NCI-H226 (cell line): ENCODE measurements at regions not wholly inside any gene's neighbourhood (a gene's known extent, or its start where the extent isn't known, plus 50 kb on each side); places are given as distances from the start of the nearest gene placed in this dataset.
"Not testable (repeated sequence)": the region's sequence is repeated elsewhere in the genome, so short reads cannot be mapped to it uniquely, and the experiment has no call there.

ENCODE experiments used
- DNase-seq: peaks from one replicate; pipeline ENCODE4 v3.0.0-alpha.2; 2015

GRCh38 chr7:25603427-25603740, 375.1 kb upstream of the NPVF start:
- not testable (repeated sequence) for DNase-seq

- no peak for DNase-seq
Measured at GRCh38 chr7:25611196-25611595, 382.9 kb upstream of the NPVF start.

DNA sequence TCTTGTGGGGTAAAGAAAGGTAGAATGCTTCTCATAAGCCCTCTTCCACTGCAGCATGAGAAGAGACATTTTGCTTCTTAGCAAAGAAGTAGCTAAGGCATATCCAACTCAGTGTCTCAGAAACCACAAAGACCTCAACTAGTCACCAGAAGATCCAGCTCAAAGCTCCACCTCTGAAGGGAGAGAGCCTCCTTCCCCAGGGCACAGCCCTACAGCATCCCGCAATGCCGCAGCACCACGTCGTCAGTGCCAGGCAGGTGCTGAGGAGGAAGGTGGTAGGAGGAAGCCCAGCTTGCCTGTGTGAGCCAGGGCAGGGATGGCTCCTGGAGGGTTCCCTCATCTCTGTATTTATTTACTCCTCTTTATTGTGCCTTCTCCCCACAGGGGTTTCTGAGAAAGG, 385.6 kb upstream of the NPVF start:
- no peak for DNase-seq

DNA sequence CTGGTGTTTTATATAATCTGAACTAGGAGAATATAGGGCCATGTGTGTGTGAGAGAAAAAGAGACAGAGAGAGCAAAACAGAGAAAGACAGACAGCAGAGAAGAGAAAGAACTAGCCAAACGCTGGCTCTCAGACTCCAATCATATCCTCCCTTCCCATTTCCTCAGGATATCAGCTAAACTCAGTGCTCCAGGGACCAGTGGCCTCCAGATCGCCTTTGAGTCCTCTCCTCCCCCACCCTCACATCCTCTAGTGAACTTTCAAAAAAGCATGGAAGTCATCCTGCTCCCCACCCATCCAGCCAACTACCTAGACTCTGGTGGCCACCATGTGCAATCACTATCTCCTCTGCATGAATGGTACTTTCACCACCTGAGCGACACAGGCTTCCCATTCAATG, 386.1 kb upstream of the NPVF start:
- no peak for DNase-seq

- no peak for DNase-seq
Measured at GRCh38 chr7:25615003-25615402, 386.7 kb upstream of the NPVF start.

DNA sequence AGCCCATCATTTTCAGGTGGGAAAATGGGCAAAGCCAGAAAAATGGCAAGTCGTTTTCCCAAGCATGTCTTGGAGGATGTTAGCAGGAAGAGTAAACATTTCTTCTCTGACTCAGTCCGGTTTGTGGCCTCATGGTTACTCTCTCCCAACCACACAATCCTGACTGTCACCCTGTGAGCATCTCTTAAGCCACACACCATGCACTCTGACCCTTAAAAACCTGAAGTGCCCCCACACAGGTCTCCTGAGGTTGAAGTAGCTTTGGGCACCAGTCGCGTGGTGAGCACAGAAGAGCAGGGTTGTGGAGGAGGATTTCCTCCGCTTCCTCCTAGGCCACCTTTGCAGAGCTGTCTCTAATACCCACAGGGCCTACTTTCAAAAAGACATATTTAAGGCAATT, 387.3 kb upstream of the NPVF start:
- no peak for DNase-seq

GRCh38 chr7:25617214-25617613, 388.9 kb upstream of the NPVF start:
- no peak for DNase-seq

DNA sequence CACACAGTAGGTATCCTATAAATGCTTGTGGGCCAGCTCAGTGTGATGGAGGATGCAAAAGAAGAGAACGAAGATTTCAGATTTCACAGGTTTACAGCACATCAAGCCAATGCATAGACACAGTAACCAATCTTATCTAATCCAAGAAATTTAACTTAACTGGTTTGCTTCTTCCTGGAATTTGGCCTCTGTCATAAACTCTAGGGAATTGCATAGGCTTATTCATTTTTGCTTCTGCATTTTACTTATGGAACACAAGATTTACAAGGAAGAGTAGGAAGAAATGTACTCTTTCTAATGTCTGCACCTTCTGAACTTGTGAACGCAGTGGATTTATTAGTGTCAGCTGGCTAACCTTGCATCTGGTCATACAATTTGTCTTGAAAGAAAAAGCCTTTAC, 389.4 kb upstream of the NPVF start:
- no peak for DNase-seq

- DNase-seq = no peak
Measured at GRCh38 chr7:25619381-25619780, 391.1 kb upstream of the NPVF start.

DNA sequence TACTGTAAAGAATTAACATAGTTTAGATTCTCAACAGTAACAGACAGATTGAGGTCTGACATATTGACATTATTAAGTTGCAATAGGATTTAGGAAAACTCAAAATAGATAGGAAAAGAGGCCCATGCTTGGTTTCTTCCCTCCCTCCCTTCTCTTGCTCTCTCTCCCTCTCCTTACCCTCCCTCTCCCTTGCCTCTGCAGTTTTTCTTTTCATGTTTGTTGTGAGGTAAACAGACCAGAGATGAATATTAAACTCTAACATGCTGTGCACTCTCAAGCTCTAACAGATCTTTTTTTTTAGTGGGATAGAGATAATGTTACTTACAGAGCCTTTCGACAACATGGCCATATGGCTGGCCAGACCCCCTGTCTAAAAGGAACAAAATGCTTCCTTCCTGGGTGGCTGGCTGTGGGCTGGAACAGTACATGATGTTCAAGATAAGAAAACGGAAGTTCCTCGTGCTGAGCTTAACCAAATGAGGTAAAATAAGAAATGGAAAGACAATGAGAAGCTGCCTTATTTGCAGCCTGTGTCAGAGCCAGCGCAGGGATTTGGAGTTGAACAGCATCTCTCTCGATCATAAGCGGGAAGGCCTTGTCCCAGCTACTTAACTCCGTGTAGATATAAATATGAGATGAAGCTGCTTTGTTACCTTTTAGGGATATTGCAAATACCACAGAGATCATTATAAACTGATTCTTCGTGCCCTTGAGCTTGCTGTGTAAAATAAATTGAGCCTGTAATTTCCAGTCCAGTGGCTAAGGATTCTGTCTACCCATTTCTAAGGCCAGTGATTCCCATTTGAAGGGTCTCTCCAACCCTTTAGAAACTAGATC, 391.9 kb upstream of the NPVF start:
- DNase-seq = no peak

DNA sequence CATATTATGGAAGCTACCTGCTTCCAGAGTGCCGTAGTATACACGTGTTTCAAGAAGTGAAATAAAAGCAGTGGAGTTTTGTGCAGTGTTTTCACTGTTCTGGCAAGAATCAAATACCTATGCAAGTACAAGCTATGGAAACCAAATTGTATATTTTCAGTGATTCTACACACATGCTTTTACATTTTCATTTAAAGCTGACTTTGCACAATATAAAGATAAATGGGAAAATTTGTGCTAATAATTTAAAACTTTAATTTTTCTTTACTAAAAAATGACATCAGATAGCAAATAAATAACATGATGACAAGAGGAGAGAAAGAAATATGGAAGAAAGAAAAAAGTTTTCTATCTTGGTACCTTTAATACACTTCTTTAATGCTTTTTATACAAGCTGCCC, 393.7 kb upstream of the NPVF start:
- DNase-seq = no peak

DNA sequence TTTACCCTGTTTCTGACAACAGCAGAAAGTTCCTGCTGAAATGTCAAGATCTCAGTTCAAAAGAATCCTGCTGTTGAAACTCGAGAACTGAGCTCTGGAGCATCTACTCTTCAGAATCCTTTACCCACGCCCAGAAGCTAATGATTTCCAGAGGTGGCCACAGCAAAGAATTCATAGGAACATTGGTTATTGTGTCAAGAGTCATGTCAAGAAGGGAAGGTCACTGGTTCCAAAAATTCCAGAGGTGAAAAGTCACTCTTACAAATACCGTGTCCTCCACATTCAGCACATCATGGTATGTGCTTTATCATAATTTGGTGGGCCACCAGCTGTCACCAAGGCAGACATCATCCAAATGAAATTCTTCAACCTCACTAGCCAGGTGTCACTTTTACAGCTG, 394.4 kb upstream of the NPVF start:
- DNase-seq = no peak

- no peak for DNase-seq
Measured at GRCh38 chr7:25624051-25624450, 395.8 kb upstream of the NPVF start.

DNA sequence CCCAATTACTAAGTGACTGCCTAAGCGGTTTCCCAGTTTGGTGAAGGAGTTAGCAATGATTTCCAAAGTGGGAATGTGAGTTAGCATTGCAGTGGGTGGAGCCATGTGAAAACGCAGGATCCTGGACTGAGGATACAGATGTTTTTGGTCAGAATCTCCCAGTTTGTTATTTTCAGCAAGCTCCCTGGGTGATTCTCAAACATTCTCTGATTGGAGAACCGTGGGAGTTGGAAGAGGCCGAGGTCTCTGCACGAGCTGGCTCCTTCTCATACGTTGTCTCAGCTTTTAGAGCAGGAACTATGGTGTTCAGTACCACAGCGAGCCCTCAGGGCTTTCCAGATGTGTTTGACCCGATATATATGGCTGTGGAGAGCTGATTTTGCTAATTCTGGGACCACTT, 396.5 kb upstream of the NPVF start:
- DNase-seq = no peak

DNA sequence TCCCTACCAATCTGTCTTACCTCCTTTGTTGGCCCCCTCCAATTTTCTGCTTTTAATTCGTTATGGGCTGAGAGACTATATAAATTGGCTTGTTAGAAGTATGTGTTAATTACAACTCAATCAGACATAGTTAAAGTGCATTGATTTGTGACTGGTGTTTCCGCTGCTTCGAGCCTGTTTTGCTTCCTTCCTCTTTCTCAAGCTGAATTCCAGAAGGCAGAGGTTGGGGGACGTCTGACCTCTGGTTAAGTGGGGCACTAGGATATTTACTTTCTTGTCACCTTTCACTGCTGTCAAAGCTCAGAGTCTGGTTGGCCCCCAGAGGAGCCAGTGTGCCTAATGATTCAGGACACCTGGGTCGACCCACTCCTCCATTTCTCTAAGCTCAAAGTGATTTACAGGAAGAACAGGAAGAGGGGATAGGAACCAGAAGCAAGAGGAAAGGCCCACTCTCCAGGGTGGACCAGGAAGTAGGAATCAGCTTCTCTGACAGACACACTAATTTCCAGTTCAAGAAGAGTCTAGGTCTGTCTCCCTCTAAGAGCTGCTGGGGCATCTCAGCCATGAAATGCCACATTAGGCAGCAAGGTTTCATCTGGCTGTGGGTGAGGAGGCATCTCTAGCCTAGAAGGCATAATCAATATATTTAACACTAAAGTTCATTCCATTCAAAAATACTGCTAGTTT, 397.2 kb upstream of the NPVF start:
- DNase-seq = no peak

- no peak for DNase-seq
Measured at GRCh38 chr7:25626451-25627131, 398.3 kb upstream of the NPVF start.

DNA sequence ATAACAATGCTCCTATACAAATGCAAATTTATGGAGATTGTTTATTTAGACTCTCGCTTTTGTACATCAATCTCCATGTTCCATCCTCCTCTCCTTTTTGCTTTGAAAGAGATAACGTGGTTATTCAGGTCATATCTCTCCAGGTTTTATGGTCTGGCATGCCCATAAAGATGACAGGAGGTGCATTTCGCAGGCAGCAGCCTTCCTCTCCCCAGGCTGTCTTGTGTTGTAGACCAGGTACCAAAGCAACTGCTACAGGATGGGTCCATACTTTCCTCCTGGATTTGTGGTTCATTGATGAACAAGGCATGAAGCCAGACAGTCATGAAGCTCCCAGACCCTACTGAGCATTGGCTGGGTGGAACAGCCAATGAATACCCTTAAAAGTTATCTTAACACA, 400.2 kb upstream of the NPVF start:
- no peak for DNase-seq

GRCh38 chr7:25632616-25633015, 404.3 kb upstream of the NPVF start:
- DNase-seq = no peak

DNA sequence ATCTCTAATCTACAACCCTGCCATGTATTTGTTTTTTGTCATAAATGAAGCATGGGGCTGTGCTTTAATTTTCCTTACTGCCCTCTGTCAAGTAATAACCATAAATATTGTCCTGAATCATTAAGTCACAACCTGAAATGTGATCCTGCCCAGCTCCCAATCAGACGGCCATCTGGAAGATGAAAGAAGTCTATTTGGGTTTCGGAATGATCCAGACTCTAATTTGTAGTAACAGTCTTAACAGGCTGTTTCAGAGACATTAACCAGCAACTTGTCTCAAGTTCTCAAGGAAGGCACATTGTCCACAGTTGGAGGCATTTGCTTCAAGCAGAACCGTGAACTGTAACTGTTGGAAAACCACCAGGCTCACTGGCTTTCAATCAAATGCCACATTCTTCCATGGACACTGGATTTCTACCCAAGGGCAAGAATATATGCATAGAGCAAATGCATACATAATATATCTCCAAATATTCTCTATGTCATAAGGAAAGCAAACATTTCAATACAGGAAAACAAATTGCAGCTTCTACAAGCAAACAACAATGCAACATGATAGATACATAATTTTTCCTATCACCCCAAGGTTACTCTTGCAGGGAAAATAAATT, 405.2 kb upstream of the NPVF start:
- DNase-seq = no peak

DNA sequence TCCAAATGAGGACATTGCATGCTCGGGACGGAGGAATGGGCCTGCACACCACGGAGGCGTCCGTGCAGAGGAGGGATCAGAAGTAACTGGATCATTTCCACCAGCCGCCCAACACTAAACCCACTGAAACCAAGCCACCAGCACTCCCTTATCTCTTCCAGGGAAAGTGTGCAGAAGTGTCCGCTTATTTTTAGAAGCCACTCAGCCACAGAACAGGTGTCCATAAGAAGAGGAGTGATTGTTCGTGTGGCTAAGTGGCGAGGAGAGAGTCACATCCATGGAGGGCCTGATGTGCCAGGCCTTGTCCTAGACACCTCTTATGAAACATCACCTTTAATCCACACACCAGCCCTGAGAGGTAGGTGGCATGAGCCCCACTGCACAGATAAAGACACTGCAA, 407.9 kb upstream of the NPVF start:
- DNase-seq = no peak

- no peak for DNase-seq
Measured at GRCh38 chr7:25636871-25637283, 408.6 kb upstream of the NPVF start.

- no peak for DNase-seq
Measured at GRCh38 chr7:25638068-25638467, 409.8 kb upstream of the NPVF start.

DNA sequence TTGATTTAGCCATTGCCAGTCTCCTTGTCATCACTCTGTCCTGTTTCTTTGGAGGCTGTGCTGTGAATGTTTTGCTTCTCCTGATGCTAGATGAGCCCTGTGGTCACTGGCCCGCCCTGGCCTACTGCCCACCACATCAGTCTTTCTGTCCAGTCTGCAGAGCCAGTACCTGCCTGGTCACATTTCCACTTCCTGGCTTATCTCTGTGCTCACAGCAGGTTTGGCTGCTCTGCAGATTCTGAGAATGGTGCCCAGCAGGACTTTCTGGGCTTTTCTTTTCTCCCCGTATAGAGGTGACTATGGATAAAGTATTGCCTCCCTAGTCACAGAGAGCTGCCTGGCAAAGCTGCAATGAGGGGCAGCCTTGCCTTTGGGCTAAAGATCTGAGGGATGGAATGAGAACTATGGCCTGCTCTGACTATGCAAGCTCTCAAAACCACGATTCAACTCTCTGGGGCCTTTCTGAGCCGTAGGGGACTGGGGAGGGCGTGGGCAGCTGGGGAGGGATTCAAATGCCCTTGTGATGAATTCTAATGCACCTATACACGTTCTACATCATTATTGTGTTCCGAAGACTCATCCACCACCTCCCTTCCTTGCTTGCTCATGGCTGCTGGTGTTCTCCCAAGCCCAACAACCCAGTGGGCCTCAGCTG, 410.4 kb upstream of the NPVF start:
- no peak for DNase-seq
